ENCODE measurements at regions not wholly inside any gene's neighbourhood (a gene's known extent, or its start where the extent isn't known, plus 50 kb on each side); places are given as distances from the start of the nearest gene placed in this dataset.

DNA sequence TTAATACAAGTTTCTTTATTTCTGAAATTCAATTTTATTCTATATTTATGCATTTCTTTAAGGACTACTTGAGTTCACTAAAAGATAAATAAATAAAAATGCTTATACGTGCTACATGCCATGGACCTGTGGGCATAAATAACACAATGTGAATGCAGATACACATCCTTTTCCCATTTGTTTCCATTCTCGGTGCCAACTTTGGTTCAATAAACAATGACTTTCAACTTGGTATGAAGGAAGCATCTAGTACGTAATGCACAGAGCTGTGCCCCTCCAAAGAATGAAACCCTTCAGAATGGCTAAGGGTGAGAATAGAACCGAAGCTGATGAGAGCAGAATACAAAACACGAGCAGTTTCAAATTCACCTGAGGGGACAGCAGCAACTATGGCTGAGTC lies 409.3 kb downstream of the MTX2 start:
- H3K36me3 ChIP-seq (ENCODE audit: insufficient read depth, low read length): no peaks in the 10 kb centered on the region
- H2AFZ ChIP-seq (ENCODE audit: low read length): no peak overlapping the region
- no peak for TF ChIP-seq CTCF (IDR thresholded peaks at IDR 0.05; ENCODE audit: extremely low read depth, low read depth, low read length)
- H3K9me3 ChIP-seq (ENCODE audit: low read depth, low read length): no peaks in the 10 kb centered on the region
- no peaks in the 10 kb centered on the region for H3K27me3 ChIP-seq (ENCODE audit: insufficient read depth, low read length)
- no peak overlapping the region for H3K4me3 ChIP-seq (ENCODE audit: insufficient read depth, low read length)
- no peaks in the 10 kb centered on the region for H4K20me1 ChIP-seq (ENCODE audit: insufficient read depth, low read length)
- H3K27ac ChIP-seq (ENCODE audit: low read depth, low read length): no peak overlapping the region
- peaks cover 3% of the 10 kb centered on the region for H3K4me1 ChIP-seq (ENCODE audit: insufficient read depth, low read length)
- DNase-seq (ENCODE audit: insufficient read length, low spot score, missing footprints): no peak
- no peaks in the 10 kb centered on the region for H3K79me2 ChIP-seq (ENCODE audit: insufficient read depth, low read length)
- no peak overlapping the region for H3K4me2 ChIP-seq (ENCODE audit: insufficient read depth, low read length)

DNA sequence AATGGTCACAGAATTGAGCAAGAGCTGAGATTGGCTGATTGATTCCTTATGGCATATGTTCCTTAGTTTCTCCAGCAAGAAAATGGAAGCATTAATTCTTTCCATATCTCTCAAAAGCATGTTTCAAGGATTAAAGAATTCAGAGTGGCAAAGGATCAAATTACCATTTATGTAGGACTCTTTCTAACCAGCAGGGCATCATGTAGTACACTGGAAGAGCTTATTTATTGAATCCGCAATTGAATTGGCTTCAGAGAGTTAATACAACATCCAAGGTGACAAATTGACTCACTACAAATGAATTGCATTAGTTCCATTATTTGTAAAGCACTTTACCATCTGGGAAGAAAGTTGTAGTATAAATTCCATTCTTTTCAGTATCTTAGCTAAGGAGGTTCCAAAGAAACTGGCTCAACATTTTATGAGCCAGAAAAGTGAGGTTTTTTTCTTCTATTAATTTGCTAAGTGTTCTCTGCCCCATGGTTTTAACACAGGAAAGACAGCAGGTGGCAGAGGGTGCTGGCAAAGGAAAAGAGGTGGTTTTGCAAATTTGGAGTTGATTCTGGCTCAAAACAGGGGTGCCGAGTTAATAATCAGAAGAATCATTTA lies 409.9 kb downstream of the MTX2 start:
- no peak for DNase-seq (ENCODE audit: insufficient read length, low spot score, missing footprints)
- Histone ChIP-seq H3K27me3 (ENCODE audit: insufficient read depth, low read length) (no peaks in the 10 kb centered on the region), H3K9me3 (ENCODE audit: low read depth, low read length) (no peaks in the 10 kb centered on the region), H3K27ac (ENCODE audit: low read depth, low read length) (no peak overlapping the region), H2AFZ (ENCODE audit: low read length) (no peak overlapping the region), H3K4me1 (ENCODE audit: insufficient read depth, low read length) (peaks cover 3% of the 10 kb centered on the region), H3K36me3 (ENCODE audit: insufficient read depth, low read length) (no peaks in the 10 kb centered on the region), H4K20me1 (ENCODE audit: insufficient read depth, low read length) (no peaks in the 10 kb centered on the region), H3K4me2 (ENCODE audit: insufficient read depth, low read length) (no peak overlapping the region), H3K4me3 (ENCODE audit: insufficient read depth, low read length) (no peak overlapping the region), H3K79me2 (ENCODE audit: insufficient read depth, low read length) (no peaks in the 10 kb centered on the region)
- TF ChIP-seq CTCF (IDR thresholded peaks at IDR 0.05; ENCODE audit: extremely low read depth, low read depth, low read length): no peak

DNA sequence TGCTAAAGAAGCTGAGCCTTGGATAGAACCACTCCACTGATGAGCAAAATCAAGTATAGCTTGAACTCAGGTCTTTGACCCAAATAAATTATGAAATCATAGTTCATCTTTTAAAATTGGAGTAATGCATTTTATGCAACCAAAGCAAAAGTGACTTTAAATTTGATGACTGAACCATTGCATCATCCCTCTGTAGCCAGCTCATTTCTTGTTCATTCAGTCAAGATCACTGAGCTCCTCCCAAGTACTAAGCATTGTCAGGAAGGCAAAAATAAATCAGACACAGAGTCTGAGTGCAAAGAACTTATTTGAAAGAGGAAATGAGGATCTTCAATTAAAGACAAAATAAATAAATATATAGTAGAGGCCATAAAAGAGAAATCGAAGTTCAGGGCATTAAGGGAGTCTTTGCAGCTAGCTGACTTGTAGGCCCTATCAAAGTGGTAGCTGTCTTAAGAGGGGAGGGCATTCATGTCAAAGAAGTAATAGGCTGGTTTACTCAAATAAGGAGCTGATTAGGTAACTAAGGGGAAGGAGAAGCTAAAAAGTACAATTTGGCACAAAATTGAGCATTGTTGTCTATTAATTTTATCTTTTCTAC lies 411.8 kb downstream of the MTX2 start:
- H3K27ac ChIP-seq (ENCODE audit: low read depth, low read length): no peak overlapping the region
- H3K4me1 ChIP-seq (ENCODE audit: insufficient read depth, low read length): peaks cover 3% of the 10 kb centered on the region
- no peak overlapping the region for H3K4me2 ChIP-seq (ENCODE audit: insufficient read depth, low read length)
- TF ChIP-seq CTCF (IDR thresholded peaks at IDR 0.05; ENCODE audit: extremely low read depth, low read depth, low read length): no peak
- H3K9me3 ChIP-seq (ENCODE audit: low read depth, low read length): no peaks in the 10 kb centered on the region
- H4K20me1 ChIP-seq (ENCODE audit: insufficient read depth, low read length): no peaks in the 10 kb centered on the region
- H3K4me3 ChIP-seq (ENCODE audit: insufficient read depth, low read length): no peak overlapping the region
- peaks cover 2% of the 10 kb centered on the region for H3K27me3 ChIP-seq (ENCODE audit: insufficient read depth, low read length)
- no peak for DNase-seq (ENCODE audit: insufficient read length, low spot score, missing footprints)
- no peak overlapping the region for H2AFZ ChIP-seq (ENCODE audit: low read length)
- H3K36me3 ChIP-seq (ENCODE audit: insufficient read depth, low read length): no peaks in the 10 kb centered on the region
- no peaks in the 10 kb centered on the region for H3K79me2 ChIP-seq (ENCODE audit: insufficient read depth, low read length)

GRCh38 chr2:176681584-176682115 lies 412.4 kb downstream of the MTX2 start:
- Histone ChIP-seq H3K79me2 (ENCODE audit: insufficient read depth, low read length) (no peaks in the 10 kb centered on the region), H3K27me3 (ENCODE audit: insufficient read depth, low read length) (peaks cover 2% of the 10 kb centered on the region), H3K4me3 (ENCODE audit: insufficient read depth, low read length) (no peak overlapping the region), H3K4me2 (ENCODE audit: insufficient read depth, low read length) (no peak overlapping the region), H3K4me1 (ENCODE audit: insufficient read depth, low read length) (peaks cover 3% of the 10 kb centered on the region), H3K9me3 (ENCODE audit: low read depth, low read length) (no peaks in the 10 kb centered on the region), H3K36me3 (ENCODE audit: insufficient read depth, low read length) (no peaks in the 10 kb centered on the region), H4K20me1 (ENCODE audit: insufficient read depth, low read length) (no peaks in the 10 kb centered on the region), H3K27ac (ENCODE audit: low read depth, low read length) (no peak overlapping the region), H2AFZ (ENCODE audit: low read length) (no peak overlapping the region)
- no peak for DNase-seq (ENCODE audit: insufficient read length, low spot score, missing footprints)
- TF ChIP-seq CTCF (IDR thresholded peaks at IDR 0.05; ENCODE audit: extremely low read depth, low read depth, low read length): no peak
